H9 (cell line): ENCODE measurements at regions not wholly inside any gene's neighbourhood (a gene's known extent, or its start where the extent isn't known, plus 50 kb on each side); places are given as distances from the start of the nearest gene placed in this dataset.
A peak's percentile ranks its signal among the peaks of the same experiment; 100 is the strongest.

Source experiments
- DNase-seq: peaks from one replicate; pipeline ENCODE4 v3.0.0-alpha.2; 2017
- H2AFZ ChIP-seq: one replicate; pipeline ENCODE4 v1.6.1; 2013; ENCODE audit warnings: mild to moderate bottlenecking, low read length, control low read depth, moderate library complexity
- H2AK5ac ChIP-seq: 2 replicates; pipeline ENCODE4 v1.6.1; 2013; ENCODE audit warnings: low read length, control low read depth, mixed read lengths; ENCODE audit not compliant: insufficient read length
- H2BK120ac ChIP-seq: one replicate; pipeline ENCODE4 v1.6.1; 2013; ENCODE audit warnings: low read depth, mild to moderate bottlenecking, low read length, control low read depth, inconsistent platforms; ENCODE audit not compliant: poor library complexity, severe bottlenecking
- H2BK12ac ChIP-seq: 2 replicates; pipeline ENCODE4 v1.6.1; 2013; ENCODE audit warnings: low read length, control low read depth, mixed read lengths, low read depth; ENCODE audit not compliant: insufficient read length
- H2BK15ac ChIP-seq: 2 replicates; pipeline ENCODE4 v1.6.1; 2013; ENCODE audit warnings: low read depth, low read length, control low read depth
- H2BK20ac ChIP-seq: one replicate; pipeline ENCODE4 v1.6.1; 2013; ENCODE audit warnings: low read depth, mild to moderate bottlenecking, low read length, control low read depth, inconsistent platforms; ENCODE audit not compliant: poor library complexity, severe bottlenecking
- H2BK5ac ChIP-seq: 2 replicates; pipeline ENCODE4 v1.6.1; 2013; ENCODE audit warnings: low read length, control low read depth, mixed read lengths; ENCODE audit not compliant: insufficient read length
- H3K14ac ChIP-seq: 2 replicates; pipeline ENCODE4 v1.6.1; 2013; ENCODE audit warnings: low read length, control low read depth; ENCODE audit not compliant: insufficient read depth
- H3K18ac ChIP-seq: 2 replicates; pipeline ENCODE4 v1.6.1; 2013; ENCODE audit warnings: low read depth, mild to moderate bottlenecking, mixed read lengths, low read length, control low read depth; ENCODE audit not compliant: insufficient read length
- H3K23ac ChIP-seq: 2 replicates; pipeline ENCODE4 v1.6.1; 2013; ENCODE audit warnings: low read length, control low read depth, mixed read lengths, low read depth; ENCODE audit not compliant: insufficient read length
- H3K23me2 ChIP-seq: 2 replicates; pipeline ENCODE4 v1.6.1; 2013; ENCODE audit warnings: low read depth, mild to moderate bottlenecking, mixed read lengths, low read length, control low read depth; ENCODE audit not compliant: insufficient read length, poor library complexity, severe bottlenecking
- H3K27ac ChIP-seq: 2 replicates; pipeline ENCODE4 v1.5.1; 2013; ENCODE audit warnings: low read length, control low read depth, mixed read lengths, low read depth; ENCODE audit not compliant: insufficient read length
- H3K27me3 ChIP-seq: 2 replicates; pipeline ENCODE4 v1.6.1; 2013; ENCODE audit warnings: low read length, control low read depth, inconsistent platforms; ENCODE audit not compliant: insufficient read depth
- H3K4ac ChIP-seq: 2 replicates; pipeline ENCODE4 v1.6.1; 2013; ENCODE audit warnings: low read depth, mild to moderate bottlenecking, control low read depth, inconsistent platforms, low read length, moderate library complexity
- H3K4me1 ChIP-seq: 2 replicates; pipeline ENCODE4 v1.6.1; 2013; ENCODE audit warnings: low read length, control low read depth, inconsistent platforms; ENCODE audit not compliant: insufficient read depth
- H3K4me2 ChIP-seq: 2 replicates; pipeline ENCODE4 v1.6.1; 2013; ENCODE audit warnings: low read length, control low read depth, mixed read lengths; ENCODE audit not compliant: insufficient read length, insufficient read depth
- H3K56ac ChIP-seq: 2 replicates; pipeline ENCODE4 v1.6.1; 2013; ENCODE audit warnings: low read depth, mild to moderate bottlenecking, mixed read lengths, low read length, control low read depth; ENCODE audit not compliant: insufficient read length
- H3K79me1 ChIP-seq: 2 replicates; pipeline ENCODE4 v1.6.1; 2013; ENCODE audit warnings: low read depth, mild to moderate bottlenecking, moderate library complexity, low read length, control low read depth, inconsistent platforms; ENCODE audit not compliant: insufficient read depth, poor library complexity, severe bottlenecking
- H3K79me2 ChIP-seq: 2 replicates; pipeline ENCODE4 v1.6.1; 2013; ENCODE audit warnings: low read length, control low read depth, inconsistent platforms; ENCODE audit not compliant: insufficient read depth
- H3K9ac ChIP-seq: 2 replicates; pipeline ENCODE4 v1.6.1; 2013; ENCODE audit warnings: low read length, control low read depth, mixed read lengths; ENCODE audit not compliant: insufficient read length; ENCODE audit errors: extremely low read depth
- H3K9me3 ChIP-seq: one replicate; pipeline ENCODE4 v1.6.1; 2013; ENCODE audit warnings: low read depth, low read length, inconsistent platforms; ENCODE audit not compliant: control insufficient read depth
- H3T11ph ChIP-seq: one replicate; pipeline ENCODE4 v1.6.1; 2013; ENCODE audit warnings: mild to moderate bottlenecking, low read length, control low read depth, inconsistent platforms
- H4K20me1 ChIP-seq: one replicate; pipeline ENCODE4 v1.6.1; 2013; ENCODE audit not compliant: control insufficient read depth, insufficient read length, insufficient read depth
- H4K5ac ChIP-seq: 2 replicates; pipeline ENCODE4 v1.6.1; 2013; ENCODE audit warnings: low read depth, mild to moderate bottlenecking, mixed read lengths, low read length, control low read depth; ENCODE audit not compliant: insufficient read length
- H4K8ac ChIP-seq: replicated peaks from 2 replicates; pipeline ENCODE4 v1.6.1; 2013; ENCODE audit warnings: low read length, control low read depth, mixed read lengths, low read depth; ENCODE audit not compliant: insufficient read length
- H4K91ac ChIP-seq: 2 replicates; pipeline ENCODE4 v1.6.1; 2013; ENCODE audit warnings: low read depth, mild to moderate bottlenecking, moderate library complexity, mixed read lengths, low read length, control low read depth; ENCODE audit not compliant: insufficient read length
- H3K27ac Mint-ChIP-seq, 3 experiments: 2 replicates in 2 of 3; 3 replicates in 1 of 3; pipeline ENCODE4 v1.8.0; 2020 to 2021; ENCODE audit warnings: mixed read lengths in 3 of 3, mild to moderate bottlenecking in 1 of 3, moderate library complexity in 1 of 3
- H3K27me3 Mint-ChIP-seq: 2 replicates; pipeline ENCODE4 v1.8.0; 2021; ENCODE audit warnings: low read depth, mild to moderate bottlenecking, moderate library complexity, mixed read lengths
- H3K36me3 Mint-ChIP-seq, 3 experiments: 2 replicates in 2 of 3; 3 replicates in 1 of 3; pipeline ENCODE4 v1.8.0; 2020 to 2021; ENCODE audit warnings: low read depth in 3 of 3, mixed read lengths in 3 of 3; ENCODE audit not compliant: insufficient read depth in 1 of 3
- H3K4me1 Mint-ChIP-seq, 2 experiments: 2 replicates each; pipeline ENCODE4 v1.8.0; 2020; ENCODE audit warnings: mixed read lengths in 2 of 2
- H3K4me3 Mint-ChIP-seq, 2 experiments: 2 replicates in 1 of 2; 3 replicates in 1 of 2; pipeline ENCODE4 v1.8.0; 2020 to 2021; ENCODE audit warnings: mild to moderate bottlenecking in 2 of 2, mixed read lengths in 2 of 2, moderate library complexity in 1 of 2
- H3K9me3 Mint-ChIP-seq, 2 experiments: 2 replicates in 1 of 2; 3 replicates in 1 of 2; pipeline ENCODE4 v1.8.0; 2020; ENCODE audit warnings: mild to moderate bottlenecking in 2 of 2, mixed read lengths in 2 of 2, moderate library complexity in 1 of 2
- WGBS: extraction: QIAGEN DNeasy Blood & Tissue Kit; methylation state at CpG from one replicate; pipeline ENCODE4 v1.1.7; 2013; ENCODE audit warnings: missing lambda C conversion rate, low lambda C conversion rate, mixed read lengths; ENCODE audit not compliant: insufficient read length; ENCODE audit errors: extremely low coverage; 5-methylcytosine and 5-hydroxymethylcytosine counted together
- TF ChIP-seq, protein P1 (sequence below): fragments of 200-600 bp; sonication (generic); conservative IDR thresholded peaks from 3 replicates; pipeline ENCODE4 v1.8.0; 2021; ENCODE audit warnings: antibody characterized with exemption, mild to moderate bottlenecking

DNA sequence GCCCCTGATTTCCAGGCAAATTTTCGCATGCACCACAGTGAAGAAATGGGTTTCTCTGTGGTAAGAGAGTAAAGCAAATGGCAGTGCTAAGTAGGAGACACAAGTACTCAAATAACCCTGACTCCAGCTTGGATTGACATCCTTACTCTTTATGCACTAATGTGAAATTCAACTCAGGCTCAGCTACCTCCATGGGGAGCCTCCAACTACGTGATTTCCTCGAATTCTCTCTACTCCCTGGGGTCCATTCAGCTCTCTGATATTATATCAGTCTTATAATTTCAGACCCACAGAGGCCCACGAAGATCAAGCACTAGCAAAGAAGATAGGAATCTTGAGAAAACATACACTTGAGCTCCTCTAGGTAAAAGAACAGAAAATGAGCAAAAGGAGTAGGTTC, 407.6 kb upstream of the CCDC54 start:
- Histone ChIP-seq H3K18ac (no peak overlapping the region), H3K79me2 (no peaks in the 10 kb centered on the region), H3T11ph (no peak overlapping the region), H3K4me1 (no peaks in the 10 kb centered on the region), H3K9ac (no peak overlapping the region), H4K91ac (no peak overlapping the region), H3K4me2 (no peak overlapping the region), H3K79me1 (no peaks in the 10 kb centered on the region), H2BK120ac (no peak overlapping the region), H3K23me2 (no peaks in the 10 kb centered on the region), H3K27me3 (no peaks in the 10 kb centered on the region), H2AK5ac (no peak overlapping the region), H2AFZ (no peak overlapping the region), H3K4ac (no peak overlapping the region), H2BK12ac (no peak overlapping the region), H3K14ac (no peak overlapping the region), H4K8ac (no peak overlapping the region), H3K9me3 (no peaks in the 10 kb centered on the region), H4K20me1 (no peaks in the 10 kb centered on the region), H2BK5ac (no peak overlapping the region), H2BK15ac (no peak overlapping the region), H3K56ac (no peak overlapping the region), H2BK20ac (no peak overlapping the region), H3K23ac (no peak overlapping the region), H3K27ac (no peak overlapping the region), H4K5ac (no peak overlapping the region)
- TF ChIP-seq, protein P1, sequence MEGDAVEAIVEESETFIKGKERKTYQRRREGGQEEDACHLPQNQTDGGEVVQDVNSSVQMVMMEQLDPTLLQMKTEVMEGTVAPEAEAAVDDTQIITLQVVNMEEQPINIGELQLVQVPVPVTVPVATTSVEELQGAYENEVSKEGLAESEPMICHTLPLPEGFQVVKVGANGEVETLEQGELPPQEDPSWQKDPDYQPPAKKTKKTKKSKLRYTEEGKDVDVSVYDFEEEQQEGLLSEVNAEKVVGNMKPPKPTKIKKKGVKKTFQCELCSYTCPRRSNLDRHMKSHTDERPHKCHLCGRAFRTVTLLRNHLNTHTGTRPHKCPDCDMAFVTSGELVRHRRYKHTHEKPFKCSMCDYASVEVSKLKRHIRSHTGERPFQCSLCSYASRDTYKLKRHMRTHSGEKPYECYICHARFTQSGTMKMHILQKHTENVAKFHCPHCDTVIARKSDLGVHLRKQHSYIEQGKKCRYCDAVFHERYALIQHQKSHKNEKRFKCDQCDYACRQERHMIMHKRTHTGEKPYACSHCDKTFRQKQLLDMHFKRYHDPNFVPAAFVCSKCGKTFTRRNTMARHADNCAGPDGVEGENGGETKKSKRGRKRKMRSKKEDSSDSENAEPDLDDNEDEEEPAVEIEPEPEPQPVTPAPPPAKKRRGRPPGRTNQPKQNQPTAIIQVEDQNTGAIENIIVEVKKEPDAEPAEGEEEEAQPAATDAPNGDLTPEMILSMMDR, result no peak
- DNase-seq, result no peak
- H3K36me3 Mint-ChIP-seq, result peaks cover 0 to 7% (median 2%) of the 10 kb centered on the region in 3 experiments; a peak in 2 of 7 replicates
- peak overlapping the region in 2 of 3 experiments; percentile 40 to 46; a peak in 1 of 7 replicates for H3K27ac Mint-ChIP-seq
- H3K9me3 Mint-ChIP-seq, result no peaks in the 10 kb centered on the region; a peak in 1 of 5 replicates
- H3K27me3 Mint-ChIP-seq, result no peaks in the 10 kb centered on the region
- no CpG with 5 or more reads among the region's 4 CpGs for WGBS
- peaks cover 6% of the 10 kb centered on the region in 2 experiments for H3K4me1 Mint-ChIP-seq
- H3K4me3 Mint-ChIP-seq, result no peak overlapping the region
